ENCODE measurements at regions not wholly inside any gene's neighbourhood (a gene's known extent, or its start where the extent isn't known, plus 50 kb on each side); places are given as distances from the start of the nearest gene placed in this dataset.
A peak's percentile ranks its signal among the peaks of the same experiment; 100 is the strongest.

- Histone ChIP-seq H3K4me2 (ENCODE audit: insufficient read depth, low read length) (no peak overlapping the region), H3K9me3 (ENCODE audit: low read depth, low read length) (no peaks in the 10 kb centered on the region), H4K20me1 (ENCODE audit: insufficient read depth, low read length) (no peaks in the 10 kb centered on the region), H3K27me3 (ENCODE audit: insufficient read depth, low read length) (peaks cover 25% of the 10 kb centered on the region), H3K79me2 (ENCODE audit: insufficient read depth, low read length) (no peaks in the 10 kb centered on the region), H3K4me1 (ENCODE audit: insufficient read depth, low read length) (no peaks in the 10 kb centered on the region), H3K36me3 (ENCODE audit: insufficient read depth, low read length) (no peaks in the 10 kb centered on the region), H3K27ac (ENCODE audit: low read depth, low read length) (no peak overlapping the region), H3K4me3 (ENCODE audit: insufficient read depth, low read length) (no peak overlapping the region), H2AFZ (ENCODE audit: low read length) (no peak overlapping the region)
- DNase-seq (ENCODE audit: insufficient read length, low spot score, missing footprints) = no peak
- TF ChIP-seq CTCF (IDR thresholded peaks at IDR 0.05; ENCODE audit: extremely low read depth, low read depth, low read length) = no peak
Measured at GRCh38 chr20:51281521-51281920, 258.6 kb upstream of the KCNG1 start.

- Histone ChIP-seq H2AFZ (ENCODE audit: low read length) (no peak overlapping the region), H3K27me3 (ENCODE audit: insufficient read depth, low read length) (peaks cover 14% of the 10 kb centered on the region), H4K20me1 (ENCODE audit: insufficient read depth, low read length) (no peaks in the 10 kb centered on the region), H3K4me1 (ENCODE audit: insufficient read depth, low read length) (peaks cover 13% of the 10 kb centered on the region), H3K36me3 (ENCODE audit: insufficient read depth, low read length) (no peaks in the 10 kb centered on the region), H3K27ac (ENCODE audit: low read depth, low read length) (no peak overlapping the region), H3K4me2 (ENCODE audit: insufficient read depth, low read length) (no peak overlapping the region), H3K9me3 (ENCODE audit: low read depth, low read length) (no peaks in the 10 kb centered on the region), H3K79me2 (ENCODE audit: insufficient read depth, low read length) (no peaks in the 10 kb centered on the region), H3K4me3 (ENCODE audit: insufficient read depth, low read length) (no peak overlapping the region)
- TF ChIP-seq CTCF (IDR thresholded peaks at IDR 0.05; ENCODE audit: extremely low read depth, low read depth, low read length) = no peak
- no peak for DNase-seq (ENCODE audit: insufficient read length, low spot score, missing footprints)
Measured at GRCh38 chr20:51280047-51280446, 257.1 kb upstream of the KCNG1 start.

GRCh38 chr20:51277961-51278360 lies 255.1 kb upstream of the KCNG1 start:
- Histone ChIP-seq H3K27me3 (ENCODE audit: insufficient read depth, low read length) (peaks cover 11% of the 10 kb centered on the region), H3K9me3 (ENCODE audit: low read depth, low read length) (no peaks in the 10 kb centered on the region), H3K36me3 (ENCODE audit: insufficient read depth, low read length) (no peaks in the 10 kb centered on the region), H3K4me2 (ENCODE audit: insufficient read depth, low read length) (no peak overlapping the region), H4K20me1 (ENCODE audit: insufficient read depth, low read length) (no peaks in the 10 kb centered on the region), H3K27ac (ENCODE audit: low read depth, low read length) (no peak overlapping the region), H2AFZ (ENCODE audit: low read length) (no peak overlapping the region), H3K4me1 (ENCODE audit: insufficient read depth, low read length) (peaks cover 13% of the 10 kb centered on the region), H3K4me3 (ENCODE audit: insufficient read depth, low read length) (no peak overlapping the region), H3K79me2 (ENCODE audit: insufficient read depth, low read length) (no peaks in the 10 kb centered on the region)
- no peak for DNase-seq (ENCODE audit: insufficient read length, low spot score, missing footprints)
- no peak for TF ChIP-seq CTCF (IDR thresholded peaks at IDR 0.05; ENCODE audit: extremely low read depth, low read depth, low read length)

- no peak for TF ChIP-seq CTCF (IDR thresholded peaks at IDR 0.05; ENCODE audit: extremely low read depth, low read depth, low read length)
- H2AFZ ChIP-seq (ENCODE audit: low read length) = no peak overlapping the region
Measured at GRCh38 chr20:51276296-51276695, 253.4 kb upstream of the KCNG1 start.

More at GRCh38 chr20:51276296-51276695, 253.4 kb upstream of the KCNG1 start:
- no peak for DNase-seq (ENCODE audit: insufficient read length, low spot score, missing footprints)
- Histone ChIP-seq H3K4me2 (ENCODE audit: insufficient read depth, low read length) (peak overlapping the region; percentile 75), H3K36me3 (ENCODE audit: insufficient read depth, low read length) (no peaks in the 10 kb centered on the region), H4K20me1 (ENCODE audit: insufficient read depth, low read length) (no peaks in the 10 kb centered on the region), H3K27ac (ENCODE audit: low read depth, low read length) (no peak overlapping the region), H3K4me3 (ENCODE audit: insufficient read depth, low read length) (peak overlapping the region; percentile 51), H3K4me1 (ENCODE audit: insufficient read depth, low read length) (peaks cover 13% of the 10 kb centered on the region), H3K79me2 (ENCODE audit: insufficient read depth, low read length) (no peaks in the 10 kb centered on the region), H3K27me3 (ENCODE audit: insufficient read depth, low read length) (peaks cover 11% of the 10 kb centered on the region), H3K9me3 (ENCODE audit: low read depth, low read length) (no peaks in the 10 kb centered on the region)

Data from osteoblast (primary cell).